ENCODE measurements at regions not wholly inside any gene's neighbourhood (a gene's known extent, or its start where the extent isn't known, plus 50 kb on each side); places are given as distances from the start of the nearest gene placed in this dataset.

DNA sequence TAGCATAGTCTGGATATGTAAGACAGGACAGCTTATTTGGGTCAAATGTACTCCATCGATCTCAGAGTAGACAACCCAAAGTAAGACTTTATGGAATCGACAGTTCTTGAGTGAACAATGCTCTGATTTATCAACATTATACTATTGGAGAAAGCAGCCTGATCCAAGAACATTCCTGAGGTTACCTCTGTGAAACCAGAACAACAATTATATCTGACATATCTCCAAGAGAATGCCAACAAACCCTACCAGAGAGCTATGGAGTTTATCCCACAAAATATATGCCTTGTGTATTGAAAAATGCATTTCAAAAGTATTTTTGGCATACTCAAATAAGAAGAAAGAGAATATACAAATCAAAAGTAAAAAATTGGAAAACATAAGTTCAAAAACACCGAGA lies 1985.9 kb downstream of the EFNA5 start:
- H2BK15ac ChIP-seq (ENCODE audit: low read depth, low read length): no peak overlapping the region
- no peak overlapping the region for H3K4ac ChIP-seq (ENCODE audit: low read depth, low read length)
- no peak overlapping the region for H2AK5ac ChIP-seq (ENCODE audit: low read depth, low read length)
- H3K14ac ChIP-seq (replicated peaks; ENCODE audit: low read depth, low read length): no peak overlapping the region
- in situ Hi-C loops (cut with MboI; ENCODE audit: low sequenced_read_pairs) (no loop called here), dilution Hi-C loops (cut with HindIII; ENCODE audit: low sequenced_read_pairs, unreplicated experiment) (no loop called here), intact Hi-C loops (cut with micrococcal nuclease) (no loop called here)
- no peaks in the 10 kb centered on the region for H4K20me1 ChIP-seq (ENCODE audit: insufficient read depth, low read length)
- H2AFZ ChIP-seq (replicated peaks; ENCODE audit: low read length, poor library complexity): no peak overlapping the region
- POLR2A ChIA-PET (ENCODE audit: unreplicated experiment): no interaction called here
- no peaks in the 10 kb centered on the region for H3K4me1 ChIP-seq (ENCODE audit: control insufficient read depth, insufficient read depth, low read length)
- no peak for TF ChIP-seq CHD1 (IDR thresholded peaks at IDR 0.05; ENCODE audit: low read depth, low read length)
- TF ChIP-seq, protein P1, sequence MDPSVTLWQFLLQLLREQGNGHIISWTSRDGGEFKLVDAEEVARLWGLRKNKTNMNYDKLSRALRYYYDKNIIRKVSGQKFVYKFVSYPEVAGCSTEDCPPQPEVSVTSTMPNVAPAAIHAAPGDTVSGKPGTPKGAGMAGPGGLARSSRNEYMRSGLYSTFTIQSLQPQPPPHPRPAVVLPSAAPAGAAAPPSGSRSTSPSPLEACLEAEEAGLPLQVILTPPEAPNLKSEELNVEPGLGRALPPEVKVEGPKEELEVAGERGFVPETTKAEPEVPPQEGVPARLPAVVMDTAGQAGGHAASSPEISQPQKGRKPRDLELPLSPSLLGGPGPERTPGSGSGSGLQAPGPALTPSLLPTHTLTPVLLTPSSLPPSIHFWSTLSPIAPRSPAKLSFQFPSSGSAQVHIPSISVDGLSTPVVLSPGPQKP (IDR thresholded peaks at IDR 0.05; ENCODE audit: borderline replicate concordance, low read depth, low read length): no peak
- TF ChIP-seq MXI1 (IDR thresholded peaks at IDR 0.05; ENCODE audit: borderline replicate concordance, low read depth, low read length): no peak
- no peak for TF ChIP-seq NFE2L2 (IDR thresholded peaks at IDR 0.05; ENCODE audit: low read depth, low read length)
- TF ChIP-seq RAD21 (IDR thresholded peaks at IDR 0.05; ENCODE audit: low read length): no peak
- no peak for TF ChIP-seq RCOR1 (IDR thresholded peaks at IDR 0.05; ENCODE audit: insufficient replicate concordance, low read length)
- no peak for TF ChIP-seq MAFK (IDR thresholded peaks at IDR 0.05; ENCODE audit: low read depth, low read length)
- TF ChIP-seq RFX5 (IDR thresholded peaks at IDR 0.05; ENCODE audit: low read depth, low read length): no peak
- H3K36me3 ChIP-seq (ENCODE audit: control insufficient read depth, insufficient read depth, low read length): no peaks in the 10 kb centered on the region
- H3K4me3 ChIP-seq (ENCODE audit: insufficient read depth, low read depth, low read length): no peak overlapping the region
- WGBS, 2 experiments (ENCODE audit: extremely low coverage in 2 of 2, insufficient read length in 1 of 2): no CpG with 5 or more reads among the region's 3 CpGs
- H4K8ac ChIP-seq (ENCODE audit: low read depth in 2 of 2, low read length in 2 of 2): no peak overlapping the region
- no peaks in the 10 kb centered on the region for H3K27me3 ChIP-seq (ENCODE audit: control insufficient read depth, insufficient read depth, low read length)
- CTCF ChIA-PET: no interaction called here
- no peaks in the 10 kb centered on the region for H3K9me3 ChIP-seq (ENCODE audit: control insufficient read depth, insufficient read depth, low read length)
- H3K9ac ChIP-seq (ENCODE audit: low read depth, low read length): no peak overlapping the region
- H2BK20ac ChIP-seq (ENCODE audit: low read depth, low read length): no peak overlapping the region
- H3K4me2 ChIP-seq (ENCODE audit: low read depth, low read length): no peak overlapping the region
- DNase-seq (no peak), ATAC-seq (ENCODE audit: low read depth) (no peak)
- no peak overlapping the region for H4K91ac ChIP-seq (ENCODE audit: insufficient read depth, low read depth, low read length)
- H2BK5ac ChIP-seq (ENCODE audit: low read depth, low read length, poor library complexity, severe bottlenecking): no peak overlapping the region
- H3K9me1 ChIP-seq (ENCODE audit: insufficient read depth, low read length): no peaks in the 10 kb centered on the region
- H3K79me1 ChIP-seq (ENCODE audit: low read depth in 1 of 2, low read length in 2 of 2): no peaks in the 10 kb centered on the region
- H4K5ac ChIP-seq (ENCODE audit: low read depth, low read length): no peak overlapping the region
- no peak overlapping the region for H2BK120ac ChIP-seq (ENCODE audit: low read depth, low read length)
- BruUV-seq (replicated peaks): no TSS peak
- H3K27ac ChIP-seq (ENCODE audit: insufficient read depth, low read length): no peak overlapping the region
- H3K18ac ChIP-seq (ENCODE audit: low read depth, low read length): no peak overlapping the region
- H3K23ac ChIP-seq (ENCODE audit: low read depth, low read length): no peak overlapping the region
- no peak overlapping the region for H2AK9ac ChIP-seq (replicated peaks; ENCODE audit: low read depth, low read length, poor library complexity)
- no peak overlapping the region for H3K56ac ChIP-seq (ENCODE audit: extremely low read depth, insufficient read depth, low read length)

Data from IMR-90 (cell line).